Fibroblast of villous mesenchyme (primary cell): ENCODE measurements at regions not wholly inside any gene's neighbourhood (a gene's known extent, or its start where the extent isn't known, plus 50 kb on each side); places are given as distances from the start of the nearest gene placed in this dataset.

Source experiments
- DNase-seq: peaks from one replicate; pipeline ENCODE4 v3.0.0-alpha.2; 2010; ENCODE audit warnings: low read depth
- H3K4me3 ChIP-seq: 2 replicates; pipeline ENCODE4 v1.5.1; 2011; ENCODE audit warnings: low read depth, mild to moderate bottlenecking, low read length
- TF ChIP-seq, protein P1 (sequence below): IDR thresholded peaks from 2 replicates; pipeline ENCODE4 v1.5.1; 2012; ENCODE audit warnings: low read depth, mild to moderate bottlenecking, low read length; ENCODE audit not compliant: insufficient read depth

DNA sequence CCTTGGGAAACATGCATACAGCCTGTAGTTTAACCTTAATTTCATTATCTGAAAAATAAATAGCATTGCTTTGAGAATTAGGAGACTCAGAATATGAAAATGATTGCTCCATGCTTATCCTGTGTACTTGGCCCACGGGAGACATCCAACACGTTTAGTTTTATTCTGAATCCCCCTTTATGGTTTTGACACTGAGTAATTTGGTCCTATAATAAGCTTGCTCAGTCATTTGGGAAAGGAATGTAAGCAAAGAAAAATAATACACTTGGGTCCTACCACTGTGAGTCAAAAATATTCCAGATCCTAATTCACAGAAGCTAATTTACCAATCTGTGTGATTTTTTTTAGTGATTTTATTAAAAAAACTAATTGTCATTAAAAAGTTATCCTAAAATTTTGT is 557.3 kb downstream of the USP25 start:
- no peak overlapping the region for H3K4me3 ChIP-seq
- TF ChIP-seq, protein P1, sequence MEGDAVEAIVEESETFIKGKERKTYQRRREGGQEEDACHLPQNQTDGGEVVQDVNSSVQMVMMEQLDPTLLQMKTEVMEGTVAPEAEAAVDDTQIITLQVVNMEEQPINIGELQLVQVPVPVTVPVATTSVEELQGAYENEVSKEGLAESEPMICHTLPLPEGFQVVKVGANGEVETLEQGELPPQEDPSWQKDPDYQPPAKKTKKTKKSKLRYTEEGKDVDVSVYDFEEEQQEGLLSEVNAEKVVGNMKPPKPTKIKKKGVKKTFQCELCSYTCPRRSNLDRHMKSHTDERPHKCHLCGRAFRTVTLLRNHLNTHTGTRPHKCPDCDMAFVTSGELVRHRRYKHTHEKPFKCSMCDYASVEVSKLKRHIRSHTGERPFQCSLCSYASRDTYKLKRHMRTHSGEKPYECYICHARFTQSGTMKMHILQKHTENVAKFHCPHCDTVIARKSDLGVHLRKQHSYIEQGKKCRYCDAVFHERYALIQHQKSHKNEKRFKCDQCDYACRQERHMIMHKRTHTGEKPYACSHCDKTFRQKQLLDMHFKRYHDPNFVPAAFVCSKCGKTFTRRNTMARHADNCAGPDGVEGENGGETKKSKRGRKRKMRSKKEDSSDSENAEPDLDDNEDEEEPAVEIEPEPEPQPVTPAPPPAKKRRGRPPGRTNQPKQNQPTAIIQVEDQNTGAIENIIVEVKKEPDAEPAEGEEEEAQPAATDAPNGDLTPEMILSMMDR: no peak
- DNase-seq: no peak

GRCh38 chr21:16291296-16291695 is 561.5 kb downstream of the USP25 start:
- no peak for DNase-seq
- no peak overlapping the region for H3K4me3 ChIP-seq
- TF ChIP-seq, protein P1: no peak

DNA sequence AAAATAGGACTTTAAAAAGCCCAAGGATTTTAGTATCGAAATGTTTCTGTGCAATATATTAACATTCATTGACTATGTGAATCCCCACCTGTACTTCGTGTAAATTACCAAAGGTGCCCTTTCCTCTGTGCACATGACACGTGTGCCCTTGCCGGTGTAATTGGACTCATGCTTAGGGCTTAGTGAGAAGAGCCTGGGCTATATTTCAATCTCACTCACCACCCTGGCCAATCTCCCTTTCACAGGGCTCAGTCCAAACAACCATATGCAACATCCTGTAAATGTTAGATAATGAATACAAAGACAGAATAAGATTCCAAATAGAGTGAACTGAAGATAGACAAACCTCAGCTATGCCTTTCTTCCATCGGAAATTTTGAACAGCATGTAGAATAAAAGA is 564.3 kb downstream of the USP25 start:
- DNase-seq: no peak
- no peak overlapping the region for H3K4me3 ChIP-seq
- TF ChIP-seq, protein P1: no peak

DNA sequence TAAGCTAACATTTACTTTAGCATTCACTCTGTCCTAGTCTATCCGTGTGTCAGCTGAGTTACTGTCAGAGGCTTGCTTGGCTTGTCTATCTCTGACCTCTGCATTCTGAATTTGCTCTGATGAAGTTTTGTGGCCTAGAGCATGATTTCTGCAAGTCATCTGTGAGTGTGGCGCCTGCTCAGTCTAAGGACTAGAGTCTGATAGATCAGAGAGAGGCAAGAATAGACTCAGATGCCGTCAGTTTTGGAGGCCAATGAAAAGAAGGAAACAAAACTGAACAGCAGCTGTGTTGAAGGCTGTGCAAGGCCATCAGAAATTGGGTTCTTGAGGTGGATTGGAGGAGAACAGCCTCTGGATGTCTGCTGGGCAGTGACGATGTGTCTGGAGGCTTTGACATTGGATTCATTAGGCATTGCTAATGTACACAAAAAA is 573.1 kb downstream of the USP25 start:
- DNase-seq: peak; percentile 19
- no peak overlapping the region for H3K4me3 ChIP-seq
- TF ChIP-seq, protein P1: no peak

GRCh38 chr21:16304174-16305095 is 574.7 kb downstream of the USP25 start:
- H3K4me3 ChIP-seq: no peak overlapping the region
- TF ChIP-seq, protein P1: no peak
- DNase-seq: no peak

GRCh38 chr21:16305686-16306085 is 575.9 kb downstream of the USP25 start:
- TF ChIP-seq, protein P1: no peak
- DNase-seq: peak; percentile 16
- peak overlapping the region; percentile 24 for H3K4me3 ChIP-seq
